Activated naive CD4-positive, alpha-beta T cell treated with anti-CD3 and anti-CD28 coated beads for 36 hours (primary cell): ENCODE measurements at regions not wholly inside any gene's neighbourhood (a gene's known extent, or its start where the extent isn't known, plus 50 kb on each side); places are given as distances from the start of the nearest gene placed in this dataset.

Experiments used
- CTCF ChIA-PET: fragments of 350-600 bp; sonication (Branson Sonifier 250); formaldehyde crosslinking; loops from one replicate; lab custom pipeline; 2021; ENCODE audit warnings: antibody characterized with exemption; lab: Charles Lee
- DNase-seq: peaks from one replicate; pipeline ENCODE4 v3.0.0-alpha.2; 2020
- H3K27ac Mint-ChIP-seq: one replicate; pipeline ENCODE4 v1.8.0; 2021; ENCODE audit warnings: mild to moderate bottlenecking, mixed read lengths
- H3K27me3 Mint-ChIP-seq: one replicate; pipeline ENCODE4 v1.8.0; 2021; ENCODE audit warnings: low read depth, mixed read lengths
- H3K36me3 Mint-ChIP-seq: one replicate; pipeline ENCODE4 v1.8.0; 2021; ENCODE audit warnings: low read depth, mixed read lengths
- H3K4me1 Mint-ChIP-seq: one replicate; pipeline ENCODE4 v1.8.0; 2021; ENCODE audit warnings: low read depth, mixed read lengths
- H3K4me3 Mint-ChIP-seq: one replicate; pipeline ENCODE4 v1.8.0; 2021; ENCODE audit warnings: mild to moderate bottlenecking, moderate library complexity, mixed read lengths
- H3K9me3 Mint-ChIP-seq: one replicate; pipeline ENCODE4 v1.8.0; 2021; ENCODE audit warnings: mixed read lengths
- intact Hi-C: fragments of 100-400 bp; cut with micrococcal nuclease; formaldehyde crosslinking; loops from one replicate; pipeline ENCODE4 v1.15.1; 2023

GRCh38 chr12:76255281-76255680 lies 92.9 kb downstream of the BBS10 start:
- H3K36me3 Mint-ChIP-seq: no peaks in the 10 kb centered on the region
- CTCF ChIA-PET: no interaction called here
- peaks cover 5% of the 10 kb centered on the region for H3K4me1 Mint-ChIP-seq
- intact Hi-C loops: no loop called here
- no peak for DNase-seq
- no peak overlapping the region for H3K4me3 Mint-ChIP-seq
- H3K27me3 Mint-ChIP-seq: no peaks in the 10 kb centered on the region
- H3K9me3 Mint-ChIP-seq: no peaks in the 10 kb centered on the region
- no peak overlapping the region for H3K27ac Mint-ChIP-seq

DNA sequence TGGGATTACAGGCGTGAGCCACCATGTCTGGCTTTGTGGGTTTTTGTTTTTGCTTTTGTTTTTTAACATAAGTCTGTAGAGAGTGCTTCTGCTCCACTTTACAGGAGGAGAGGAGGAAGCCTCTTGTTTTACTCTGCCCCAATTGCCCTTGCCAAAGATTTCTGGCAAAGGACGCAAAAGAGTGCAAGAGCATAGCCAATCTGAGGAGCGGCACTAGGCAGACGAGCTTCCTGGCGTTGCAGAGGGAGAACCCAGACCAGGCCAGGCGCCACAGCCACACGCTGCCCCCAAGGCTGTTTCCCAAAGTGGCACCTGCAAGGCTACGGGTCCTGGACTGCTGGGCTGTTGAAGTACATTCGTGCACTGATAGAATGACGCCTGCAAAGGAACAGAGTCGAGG lies 96.2 kb downstream of the BBS10 start:
- Mint-ChIP-seq H3K4me1 (no peaks in the 10 kb centered on the region), H3K27me3 (peaks cover 1% of the 10 kb centered on the region), H3K36me3 (no peaks in the 10 kb centered on the region), H3K4me3 (no peak overlapping the region), H3K9me3 (no peaks in the 10 kb centered on the region), H3K27ac (no peak overlapping the region)
- no peak for DNase-seq
- intact Hi-C loops: no loop called here
- CTCF ChIA-PET: no interaction called here

DNA sequence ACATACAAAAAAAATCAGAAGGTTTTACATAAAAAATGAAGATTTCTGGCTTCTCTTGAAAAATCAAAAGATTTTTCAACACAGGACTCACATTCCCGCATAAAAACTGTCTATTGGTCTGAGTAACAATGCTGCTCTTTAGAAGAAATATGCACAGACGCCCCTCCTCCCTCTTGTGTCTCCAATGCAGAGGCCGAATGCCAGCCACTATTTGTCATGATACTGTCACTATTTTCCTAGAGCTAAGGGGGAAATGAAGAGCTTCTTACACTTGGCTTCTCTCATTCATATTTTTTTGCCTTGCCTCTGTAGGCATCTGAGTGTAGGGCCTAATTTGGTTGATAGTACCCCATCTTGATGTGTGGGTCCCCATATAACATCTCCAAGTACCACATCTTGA lies 98.0 kb downstream of the BBS10 start:
- Mint-ChIP-seq H3K27me3 (peaks cover 6% of the 10 kb centered on the region), H3K4me3 (no peak overlapping the region), H3K36me3 (no peaks in the 10 kb centered on the region), H3K27ac (no peak overlapping the region), H3K9me3 (no peaks in the 10 kb centered on the region), H3K4me1 (no peaks in the 10 kb centered on the region)
- CTCF ChIA-PET: no interaction called here
- DNase-seq: no peak
- intact Hi-C loops: no loop called here

GRCh38 chr12:76249501-76249900 lies 98.7 kb downstream of the BBS10 start:
- Mint-ChIP-seq H3K36me3 (no peaks in the 10 kb centered on the region), H3K9me3 (no peaks in the 10 kb centered on the region), H3K27ac (no peak overlapping the region), H3K4me3 (no peak overlapping the region), H3K27me3 (peaks cover 6% of the 10 kb centered on the region), H3K4me1 (no peaks in the 10 kb centered on the region)
- CTCF ChIA-PET: no interaction called here
- intact Hi-C loops: no loop called here
- DNase-seq: no peak

DNA sequence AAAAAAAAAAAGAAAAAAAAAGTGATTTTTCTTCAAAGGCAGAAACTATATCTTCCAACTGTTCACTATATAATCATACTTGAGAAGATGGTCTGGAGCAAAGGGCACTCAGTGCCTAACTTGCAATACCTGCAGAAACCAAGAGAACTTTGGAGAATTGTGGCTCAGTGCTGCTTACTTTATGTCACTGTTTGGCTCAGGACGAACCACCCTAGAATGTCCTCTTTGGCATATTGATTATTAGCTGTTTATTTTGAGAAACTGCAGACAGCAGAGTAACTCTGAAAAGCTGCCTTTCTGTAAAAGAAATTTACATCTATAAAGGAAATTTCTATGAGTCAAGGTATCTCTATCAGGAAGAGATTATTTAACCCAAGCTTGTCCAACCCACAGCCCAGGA lies 100.2 kb downstream of the BBS10 start:
- CTCF ChIA-PET: no interaction called here

DNA sequence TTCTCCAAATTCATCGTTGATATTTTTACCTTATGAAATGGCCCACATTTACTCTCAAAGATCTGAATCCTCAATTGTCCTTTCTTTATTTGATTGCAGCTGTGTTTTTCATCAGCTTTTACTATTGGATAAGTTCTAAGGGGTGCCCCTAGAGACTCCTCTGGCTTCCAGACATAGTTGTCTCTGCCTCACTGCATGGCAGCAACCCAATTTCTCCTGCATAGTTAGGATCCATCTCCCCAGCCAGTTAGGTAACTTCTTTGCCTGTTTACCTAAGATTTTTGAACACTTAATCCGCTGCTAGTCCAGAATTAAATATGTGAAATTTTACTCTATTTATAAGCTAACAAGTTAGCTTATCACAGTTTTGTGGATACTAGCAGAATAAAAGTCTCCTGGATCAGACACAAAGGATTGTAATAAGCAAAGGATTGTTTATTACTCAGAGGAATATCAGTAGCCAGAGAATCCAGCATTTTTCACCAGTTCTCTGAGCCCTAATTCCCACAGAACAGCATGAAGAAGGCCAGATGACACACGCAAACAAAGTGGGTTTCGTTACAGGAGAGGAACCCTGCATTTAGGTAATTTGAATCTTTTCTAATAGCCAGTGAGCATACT lies 101.1 kb downstream of the BBS10 start:
- Mint-ChIP-seq H3K4me1 (no peaks in the 10 kb centered on the region), H3K36me3 (no peaks in the 10 kb centered on the region), H3K27ac (no peak overlapping the region), H3K9me3 (no peaks in the 10 kb centered on the region), H3K4me3 (no peak overlapping the region), H3K27me3 (peaks cover 8% of the 10 kb centered on the region)
- no peak for DNase-seq
- CTCF ChIA-PET: interaction anchor here (0.6 kb wide), 1 partner anchor 65 kb away, joined by 3 read pairs; no protein-coding TSS in a partner anchor
- intact Hi-C loops: no loop called here

More for the DNA sequence above, 100.2 kb downstream of the BBS10 start:
- H3K27ac Mint-ChIP-seq: no peak overlapping the region
- H3K27me3 Mint-ChIP-seq: peaks cover 8% of the 10 kb centered on the region
- no peaks in the 10 kb centered on the region for H3K9me3 Mint-ChIP-seq
- no peak overlapping the region for H3K4me3 Mint-ChIP-seq
- intact Hi-C loops: no loop called here
- no peaks in the 10 kb centered on the region for H3K4me1 Mint-ChIP-seq
- H3K36me3 Mint-ChIP-seq: no peaks in the 10 kb centered on the region
- DNase-seq: no peak

DNA sequence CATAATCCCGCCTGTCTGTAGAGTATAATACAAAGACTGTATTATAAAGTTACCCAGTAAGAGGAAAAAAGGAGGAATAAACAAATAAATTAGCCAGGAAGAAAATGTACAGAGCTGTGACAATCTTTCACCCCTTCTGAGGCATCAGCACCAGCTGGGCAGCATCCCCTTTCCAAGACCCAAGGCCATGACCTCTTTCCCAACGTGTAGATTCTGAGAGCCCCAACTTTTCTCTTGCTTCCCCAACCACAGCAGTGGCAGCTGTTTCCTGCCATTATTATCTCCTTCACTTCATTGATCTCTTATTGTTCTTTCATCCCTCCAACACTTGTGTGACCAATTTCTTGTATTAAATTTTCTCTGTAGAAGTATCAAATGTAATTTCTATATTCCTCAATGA lies 101.6 kb downstream of the BBS10 start:
- Mint-ChIP-seq H3K27me3 (peaks cover 8% of the 10 kb centered on the region), H3K9me3 (no peaks in the 10 kb centered on the region), H3K36me3 (no peaks in the 10 kb centered on the region), H3K27ac (no peak overlapping the region), H3K4me3 (no peak overlapping the region), H3K4me1 (no peaks in the 10 kb centered on the region)
- intact Hi-C loops: no loop called here
- no peak for DNase-seq
- CTCF ChIA-PET: no interaction called here

DNA sequence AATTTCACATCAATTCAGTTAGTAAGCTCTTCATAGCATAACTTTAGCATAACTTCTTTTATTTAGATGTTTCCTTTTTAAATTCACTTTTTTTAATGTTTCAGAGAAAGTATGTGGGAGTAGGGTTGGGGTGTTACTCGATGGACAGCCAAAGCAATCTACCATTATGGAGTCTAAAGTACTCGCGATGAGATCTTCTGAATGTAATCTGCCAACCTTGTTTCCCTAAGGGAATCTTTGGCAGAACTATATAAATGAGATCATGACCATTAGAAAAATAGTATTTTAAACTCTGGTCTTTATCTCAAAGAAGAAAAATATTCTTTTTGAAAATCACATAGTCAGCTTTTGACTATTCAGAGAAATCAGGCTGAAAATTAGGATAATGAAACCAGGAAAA lies 103.9 kb downstream of the BBS10 start:
- Mint-ChIP-seq H3K4me1 (no peaks in the 10 kb centered on the region), H3K9me3 (no peaks in the 10 kb centered on the region), H3K27ac (no peak overlapping the region), H3K36me3 (no peaks in the 10 kb centered on the region), H3K27me3 (peaks cover 8% of the 10 kb centered on the region), H3K4me3 (no peak overlapping the region)
- CTCF ChIA-PET: no interaction called here
- no peak for DNase-seq
- intact Hi-C loops: no loop called here

- Mint-ChIP-seq H3K4me1 (no peaks in the 10 kb centered on the region), H3K36me3 (no peaks in the 10 kb centered on the region), H3K4me3 (no peak overlapping the region), H3K9me3 (no peaks in the 10 kb centered on the region), H3K27me3 (peaks cover 8% of the 10 kb centered on the region), H3K27ac (no peak overlapping the region)
- CTCF ChIA-PET: no interaction called here
- intact Hi-C loops: no loop called here
- DNase-seq: no peak
Observed at GRCh38 chr12:76242813-76243550, 105.2 kb downstream of the BBS10 start.

DNA sequence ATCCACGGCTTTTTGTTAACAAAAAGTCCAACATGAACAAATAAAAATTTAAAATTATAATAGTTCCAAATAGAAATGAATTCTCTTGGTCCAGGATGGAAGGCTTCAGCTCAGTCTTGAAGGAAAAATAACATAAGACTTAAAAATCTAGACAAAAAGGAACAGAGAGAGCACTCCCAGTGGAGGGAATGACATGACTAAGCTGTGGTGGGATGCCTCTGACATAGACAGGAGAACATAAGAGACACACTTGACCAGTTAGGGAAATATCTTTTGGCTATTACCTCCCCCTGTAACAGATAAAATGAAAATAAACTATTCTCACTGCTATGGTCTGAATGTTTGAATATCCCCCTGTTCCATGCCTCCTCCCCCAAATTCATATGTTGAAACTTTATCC lies 106.8 kb downstream of the BBS10 start:
- DNase-seq: no peak
- peaks cover 4% of the 10 kb centered on the region for H3K27me3 Mint-ChIP-seq

GRCh38 chr12:76240281-76240680 lies 107.9 kb downstream of the BBS10 start:
- Mint-ChIP-seq H3K4me3 (no peak overlapping the region), H3K36me3 (no peaks in the 10 kb centered on the region), H3K9me3 (no peaks in the 10 kb centered on the region), H3K4me1 (no peaks in the 10 kb centered on the region), H3K27ac (no peak overlapping the region), H3K27me3 (peaks cover 2% of the 10 kb centered on the region)
- intact Hi-C loops: no loop called here
- CTCF ChIA-PET: no interaction called here
- DNase-seq: no peak

More for the DNA sequence above, 106.8 kb downstream of the BBS10 start:
- Mint-ChIP-seq H3K9me3 (no peaks in the 10 kb centered on the region), H3K4me1 (no peaks in the 10 kb centered on the region), H3K36me3 (no peaks in the 10 kb centered on the region), H3K4me3 (no peak overlapping the region), H3K27ac (no peak overlapping the region)
- intact Hi-C loops: no loop called here
- CTCF ChIA-PET: no interaction called here

- Mint-ChIP-seq H3K36me3 (no peaks in the 10 kb centered on the region), H3K9me3 (no peaks in the 10 kb centered on the region), H3K27me3 (no peaks in the 10 kb centered on the region), H3K27ac (no peak overlapping the region), H3K4me3 (no peak overlapping the region), H3K4me1 (no peaks in the 10 kb centered on the region)
- intact Hi-C loops: no loop called here
- no peak for DNase-seq
- CTCF ChIA-PET: no interaction called here
Observed at GRCh38 chr12:76238688-76239087, 109.5 kb downstream of the BBS10 start.

GRCh38 chr12:76237086-76237701 lies 111.0 kb downstream of the BBS10 start:
- intact Hi-C loops: no loop called here
- Mint-ChIP-seq H3K27ac (no peak overlapping the region), H3K4me3 (no peak overlapping the region), H3K4me1 (no peaks in the 10 kb centered on the region), H3K27me3 (no peaks in the 10 kb centered on the region), H3K36me3 (no peaks in the 10 kb centered on the region), H3K9me3 (no peaks in the 10 kb centered on the region)
- CTCF ChIA-PET: no interaction called here
- no peak for DNase-seq
